ENCODE measurements at regions not wholly inside any gene's neighbourhood (a gene's known extent, or its start where the extent isn't known, plus 50 kb on each side); places are given as distances from the start of the nearest gene placed in this dataset.

DNA sequence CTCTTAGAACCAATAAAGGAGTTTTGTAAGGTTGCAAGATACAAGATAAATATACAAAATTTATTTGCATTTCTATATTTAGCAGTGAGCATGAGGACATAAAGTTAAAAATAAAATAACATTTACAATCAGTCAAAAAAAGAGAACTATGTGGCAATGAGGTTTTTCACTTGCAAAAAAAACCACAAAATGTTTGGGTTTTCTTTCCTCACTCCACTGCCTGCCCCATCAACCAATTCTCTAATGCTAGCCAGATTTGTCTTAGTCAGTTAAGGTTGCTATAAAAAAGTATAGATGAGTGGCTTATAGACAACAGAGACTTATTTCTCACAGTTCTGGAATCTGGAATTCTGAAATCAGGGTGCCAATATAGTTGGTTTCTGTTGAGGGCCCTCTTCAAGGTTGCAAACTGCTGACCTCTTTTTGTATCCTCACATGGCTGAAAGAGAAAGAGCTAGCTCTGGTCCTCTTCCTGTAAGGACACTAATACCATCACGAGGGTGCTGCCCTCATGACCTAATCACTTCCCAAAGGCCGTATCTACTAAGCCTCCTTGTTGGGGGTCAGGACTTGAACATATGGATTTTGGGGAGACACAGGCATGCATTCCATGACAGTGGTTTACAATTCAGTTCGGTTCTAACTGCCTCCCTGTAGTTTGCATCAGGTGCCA lies 566.2 kb downstream of the GALR1 start:
- TF ChIP-seq, protein P1, sequence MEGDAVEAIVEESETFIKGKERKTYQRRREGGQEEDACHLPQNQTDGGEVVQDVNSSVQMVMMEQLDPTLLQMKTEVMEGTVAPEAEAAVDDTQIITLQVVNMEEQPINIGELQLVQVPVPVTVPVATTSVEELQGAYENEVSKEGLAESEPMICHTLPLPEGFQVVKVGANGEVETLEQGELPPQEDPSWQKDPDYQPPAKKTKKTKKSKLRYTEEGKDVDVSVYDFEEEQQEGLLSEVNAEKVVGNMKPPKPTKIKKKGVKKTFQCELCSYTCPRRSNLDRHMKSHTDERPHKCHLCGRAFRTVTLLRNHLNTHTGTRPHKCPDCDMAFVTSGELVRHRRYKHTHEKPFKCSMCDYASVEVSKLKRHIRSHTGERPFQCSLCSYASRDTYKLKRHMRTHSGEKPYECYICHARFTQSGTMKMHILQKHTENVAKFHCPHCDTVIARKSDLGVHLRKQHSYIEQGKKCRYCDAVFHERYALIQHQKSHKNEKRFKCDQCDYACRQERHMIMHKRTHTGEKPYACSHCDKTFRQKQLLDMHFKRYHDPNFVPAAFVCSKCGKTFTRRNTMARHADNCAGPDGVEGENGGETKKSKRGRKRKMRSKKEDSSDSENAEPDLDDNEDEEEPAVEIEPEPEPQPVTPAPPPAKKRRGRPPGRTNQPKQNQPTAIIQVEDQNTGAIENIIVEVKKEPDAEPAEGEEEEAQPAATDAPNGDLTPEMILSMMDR (conservative IDR thresholded peaks at IDR 0.05; ENCODE audit: low read depth, low read length), result no peak
- TF ChIP-seq EZH2 (IDR thresholded peaks at IDR 0.05; ENCODE audit: borderline replicate concordance, low read depth, low read length, poor library complexity, severe bottlenecking), result no peak
